ENCODE measurements at regions not wholly inside any gene's neighbourhood (a gene's known extent, or its start where the extent isn't known, plus 50 kb on each side); places are given as distances from the start of the nearest gene placed in this dataset.

DNA sequence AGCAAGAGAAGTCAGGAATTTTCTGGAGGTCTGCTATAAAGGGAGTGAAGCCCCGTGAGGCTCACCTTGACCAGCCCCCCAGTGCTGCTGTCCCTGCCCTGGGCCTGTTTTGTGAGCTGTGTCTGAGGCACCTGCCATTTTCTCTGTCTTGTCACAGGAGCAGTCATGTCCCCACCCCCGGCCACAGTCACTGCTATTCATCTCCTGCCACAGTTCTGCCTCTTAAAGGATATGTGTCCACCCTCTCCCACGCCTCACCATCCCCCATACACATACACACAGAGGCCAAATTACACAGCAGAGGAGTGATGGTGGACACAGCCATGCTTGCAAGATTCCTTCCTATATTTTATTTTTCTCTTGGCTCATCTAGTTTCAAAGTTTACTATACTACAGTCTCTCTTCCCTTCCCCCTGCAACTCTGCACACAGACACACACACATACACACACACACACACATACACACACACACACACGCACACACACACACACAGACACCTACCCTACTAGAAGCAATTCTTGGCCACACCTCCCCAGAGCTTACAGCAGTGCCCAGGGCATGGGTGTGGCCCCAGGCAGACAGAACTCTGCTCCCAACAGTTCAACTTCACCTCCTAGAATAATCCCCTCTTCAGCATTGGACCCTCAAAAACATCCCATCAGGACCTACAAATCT is 68.7 kb upstream of the TAB2 start:
- Histone ChIP-seq H3K79me2 (ENCODE audit: insufficient read depth, low read length) (no peaks in the 10 kb centered on the region), H3K4me1 (ENCODE audit: insufficient read depth, low read length) (no peaks in the 10 kb centered on the region), H3K27me3 (ENCODE audit: insufficient read depth, low read length) (no peaks in the 10 kb centered on the region), H2AFZ (ENCODE audit: low read depth, low read length) (no peak overlapping the region), H4K20me1 (ENCODE audit: insufficient read depth, low read length) (no peaks in the 10 kb centered on the region), H3K36me3 (ENCODE audit: insufficient read depth, low read length) (no peaks in the 10 kb centered on the region), H3K4me3 (ENCODE audit: insufficient read depth, low read depth, low read length) (no peak overlapping the region), H3K27ac (ENCODE audit: low read depth, low read length) (no peak overlapping the region), H3K9ac (ENCODE audit: low read length) (no peak overlapping the region), H3K4me2 (ENCODE audit: low read length) (no peak overlapping the region), H3K9me3 (ENCODE audit: insufficient read depth, low read depth, low read length) (no peaks in the 10 kb centered on the region)
- no peak overlapping the region for H3K4me3 Mint-ChIP-seq (ENCODE audit: unreplicated experiment)
- peaks cover 30% of the 10 kb centered on the region for H3K4me1 Mint-ChIP-seq (ENCODE audit: low read depth, unreplicated experiment)
- DNase-seq (ENCODE audit: low read depth) (no peak), FAIRE-seq (no peak)
- peak overlapping the region; percentile 53 for H3K27ac Mint-ChIP-seq (ENCODE audit: unreplicated experiment)
- no peaks in the 10 kb centered on the region for H3K36me3 Mint-ChIP-seq (ENCODE audit: low read depth, unreplicated experiment)
- TF ChIP-seq, protein P1, sequence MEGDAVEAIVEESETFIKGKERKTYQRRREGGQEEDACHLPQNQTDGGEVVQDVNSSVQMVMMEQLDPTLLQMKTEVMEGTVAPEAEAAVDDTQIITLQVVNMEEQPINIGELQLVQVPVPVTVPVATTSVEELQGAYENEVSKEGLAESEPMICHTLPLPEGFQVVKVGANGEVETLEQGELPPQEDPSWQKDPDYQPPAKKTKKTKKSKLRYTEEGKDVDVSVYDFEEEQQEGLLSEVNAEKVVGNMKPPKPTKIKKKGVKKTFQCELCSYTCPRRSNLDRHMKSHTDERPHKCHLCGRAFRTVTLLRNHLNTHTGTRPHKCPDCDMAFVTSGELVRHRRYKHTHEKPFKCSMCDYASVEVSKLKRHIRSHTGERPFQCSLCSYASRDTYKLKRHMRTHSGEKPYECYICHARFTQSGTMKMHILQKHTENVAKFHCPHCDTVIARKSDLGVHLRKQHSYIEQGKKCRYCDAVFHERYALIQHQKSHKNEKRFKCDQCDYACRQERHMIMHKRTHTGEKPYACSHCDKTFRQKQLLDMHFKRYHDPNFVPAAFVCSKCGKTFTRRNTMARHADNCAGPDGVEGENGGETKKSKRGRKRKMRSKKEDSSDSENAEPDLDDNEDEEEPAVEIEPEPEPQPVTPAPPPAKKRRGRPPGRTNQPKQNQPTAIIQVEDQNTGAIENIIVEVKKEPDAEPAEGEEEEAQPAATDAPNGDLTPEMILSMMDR (IDR thresholded peaks at IDR 0.05; ENCODE audit: insufficient read depth, low read depth, low read length) = no peak
- no peak for TF ChIP-seq EZH2 (IDR thresholded peaks at IDR 0.05; ENCODE audit: insufficient read depth, low read length)
- H3K9me3 Mint-ChIP-seq (ENCODE audit: unreplicated experiment) = peaks cover 6% of the 10 kb centered on the region
- H3K27me3 Mint-ChIP-seq (ENCODE audit: low read depth, unreplicated experiment) = no peaks in the 10 kb centered on the region

- no peak for DNase-seq (ENCODE audit: low read depth)
Observed at GRCh38 chr6:149249370-149250357, 67.8 kb upstream of the TAB2 start.

More at GRCh38 chr6:149249370-149250357, 67.8 kb upstream of the TAB2 start:
- no peaks in the 10 kb centered on the region for H3K36me3 ChIP-seq (ENCODE audit: insufficient read depth, low read length)
- Mint-ChIP-seq H3K27me3 (ENCODE audit: low read depth, unreplicated experiment) (no peaks in the 10 kb centered on the region), H3K36me3 (ENCODE audit: low read depth, unreplicated experiment) (no peaks in the 10 kb centered on the region), H3K9me3 (ENCODE audit: unreplicated experiment) (peaks cover 2% of the 10 kb centered on the region), H3K27ac (ENCODE audit: unreplicated experiment) (peak overlapping the region; percentile 29), H3K4me3 (ENCODE audit: unreplicated experiment) (no peak overlapping the region), H3K4me1 (ENCODE audit: low read depth, unreplicated experiment) (peaks cover 36% of the 10 kb centered on the region)
- no peak for TF ChIP-seq EZH2 (IDR thresholded peaks at IDR 0.05; ENCODE audit: insufficient read depth, low read length)
- TF ChIP-seq, protein P1 (IDR thresholded peaks at IDR 0.05; ENCODE audit: insufficient read depth, low read depth, low read length) = no peak
- no peak overlapping the region for H3K9ac ChIP-seq (ENCODE audit: low read length)
- no peak overlapping the region for H3K27ac ChIP-seq (ENCODE audit: low read depth, low read length)
- H3K79me2 ChIP-seq (ENCODE audit: insufficient read depth, low read length) = no peaks in the 10 kb centered on the region
- no peaks in the 10 kb centered on the region for H3K9me3 ChIP-seq (ENCODE audit: insufficient read depth, low read depth, low read length)
- no peaks in the 10 kb centered on the region for H3K27me3 ChIP-seq (ENCODE audit: insufficient read depth, low read length)
- no peaks in the 10 kb centered on the region for H4K20me1 ChIP-seq (ENCODE audit: insufficient read depth, low read length)
- H3K4me2 ChIP-seq (ENCODE audit: low read length) = no peak overlapping the region
- no peaks in the 10 kb centered on the region for H3K4me1 ChIP-seq (ENCODE audit: insufficient read depth, low read length)
- H3K4me3 ChIP-seq (ENCODE audit: insufficient read depth, low read depth, low read length) = no peak overlapping the region
- FAIRE-seq = no peak
- no peak overlapping the region for H2AFZ ChIP-seq (ENCODE audit: low read depth, low read length)

Data from astrocyte (in vitro differentiated cells and primary cell).